HG02642 (cell line): ENCODE measurements at regions not wholly inside any gene's neighbourhood (a gene's known extent, or its start where the extent isn't known, plus 50 kb on each side); places are given as distances from the start of the nearest gene placed in this dataset.

Experiments
- ATAC-seq: cut with Tn5 transposase; IDR thresholded peaks from one replicate; pipeline ENCODE4 v1.9.1; 2021; ENCODE audit warnings: mild to moderate bottlenecking; ENCODE audit not compliant: unreplicated experiment, poor library complexity

- ATAC-seq = no peak
These were observed 283.1 kb upstream of the ADAMTSL1 start for GRCh38 chr9:18190671-18191374.

GRCh38 chr9:18194316-18194715 is 279.6 kb upstream of the ADAMTSL1 start:
- no peak for ATAC-seq

GRCh38 chr9:18195223-18195622 is 278.7 kb upstream of the ADAMTSL1 start:
- ATAC-seq = no peak

GRCh38 chr9:18202924-18203323 is 271.0 kb upstream of the ADAMTSL1 start:
- ATAC-seq = no peak

GRCh38 chr9:18207735-18208134 is 266.2 kb upstream of the ADAMTSL1 start:
- ATAC-seq = no peak

GRCh38 chr9:18208166-18209059 is 265.5 kb upstream of the ADAMTSL1 start:
- ATAC-seq = no peak

- ATAC-seq = no peak
These were observed 258.3 kb upstream of the ADAMTSL1 start for GRCh38 chr9:18215626-18216025.

- ATAC-seq = no peak
These were observed 257.6 kb upstream of the ADAMTSL1 start for GRCh38 chr9:18216376-18216775.

- ATAC-seq = no peak
These were observed 245.9 kb upstream of the ADAMTSL1 start for GRCh38 chr9:18228101-18228500.

- ATAC-seq = no peak
These were observed 243.8 kb upstream of the ADAMTSL1 start for GRCh38 chr9:18229992-18230676.

- no peak for ATAC-seq
These were observed 240.6 kb upstream of the ADAMTSL1 start for GRCh38 chr9:18233311-18233710.

GRCh38 chr9:18233776-18234445 is 240.0 kb upstream of the ADAMTSL1 start:
- no peak for ATAC-seq

- no peak for ATAC-seq
These were observed 238.6 kb upstream of the ADAMTSL1 start for GRCh38 chr9:18235181-18235908.

GRCh38 chr9:18236336-18236735 is 237.6 kb upstream of the ADAMTSL1 start:
- no peak for ATAC-seq

- ATAC-seq = no peak
These were observed 236.2 kb upstream of the ADAMTSL1 start for GRCh38 chr9:18237776-18238175.

GRCh38 chr9:18238254-18238653 is 235.7 kb upstream of the ADAMTSL1 start:
- ATAC-seq = no peak

GRCh38 chr9:18238752-18239447 is 235.1 kb upstream of the ADAMTSL1 start:
- no peak for ATAC-seq

GRCh38 chr9:18240213-18240612 is 233.7 kb upstream of the ADAMTSL1 start:
- no peak for ATAC-seq

- ATAC-seq = no peak
These were observed 228.0 kb upstream of the ADAMTSL1 start for GRCh38 chr9:18245911-18246310.
